GM23338 (cell line): ENCODE measurements at regions not wholly inside any gene's neighbourhood (a gene's known extent, or its start where the extent isn't known, plus 50 kb on each side); places are given as distances from the start of the nearest gene placed in this dataset.

Experiments
- ATAC-seq: fragments of 200-7000 bp; cut with Tn5 transposase; 3 replicates; pipeline ENCODE4 v1.9.1; 2020
- DNase-seq: peaks from one replicate; pipeline ENCODE4 v3.0.0-alpha.2; 2015; ENCODE audit warnings: low spot score
- H2AFZ ChIP-seq: fragments of 200-600 bp; sonication (generic); 2 replicates; pipeline ENCODE4 v1.8.0; 2016; ENCODE audit warnings: antibody characterized with exemption, mild to moderate bottlenecking, moderate library complexity
- H3F3A ChIP-seq: fragments of 200-600 bp; sonication (generic); replicated peaks from 2 replicates; pipeline ENCODE4 v1.8.0; 2017; ENCODE audit warnings: antibody characterized with exemption, mixed run types, low read depth
- H3K27ac ChIP-seq: fragments of 200-600 bp; sonication (generic); 2 replicates; pipeline ENCODE4 v1.6.1; 2016; ENCODE audit warnings: low read depth
- H3K27me3 ChIP-seq: fragments of 200-600 bp; sonication (generic); 2 replicates; pipeline ENCODE4 v1.8.0; 2016; ENCODE audit warnings: mild to moderate bottlenecking, mixed run types, moderate library complexity; ENCODE audit not compliant: insufficient read depth
- H3K36me3 ChIP-seq: fragments of 200-600 bp; sonication (generic); 2 replicates; pipeline ENCODE4 v1.8.0; 2016; ENCODE audit warnings: mild to moderate bottlenecking; ENCODE audit not compliant: insufficient read depth
- H3K4me1 ChIP-seq: fragments of 200-600 bp; sonication (generic); 2 replicates; pipeline ENCODE4 v1.8.0; 2016; ENCODE audit warnings: mild to moderate bottlenecking, moderate library complexity; ENCODE audit not compliant: insufficient read depth
- H3K4me2 ChIP-seq: fragments of 200-600 bp; sonication (generic); 2 replicates; pipeline ENCODE4 v1.7.1; 2017; ENCODE audit warnings: mixed run types
- H3K4me3 ChIP-seq: fragments of 200-600 bp; sonication (generic); 2 replicates; pipeline ENCODE4 v1.6.1; 2016; ENCODE audit warnings: mixed run types
- H3K79me2 ChIP-seq: fragments of 200-600 bp; sonication (generic); replicated peaks from 2 replicates; pipeline ENCODE4 v1.8.0; 2017; ENCODE audit warnings: mild to moderate bottlenecking; ENCODE audit not compliant: insufficient read depth
- H3K9me2 ChIP-seq: fragments of 200-600 bp; sonication (generic); 2 replicates; pipeline ENCODE4 v1.8.0; 2017; ENCODE audit not compliant: insufficient read depth
- H4K20me1 ChIP-seq: fragments of 200-600 bp; sonication (generic); replicated peaks from 2 replicates; pipeline ENCODE4 v1.8.0; 2017; ENCODE audit warnings: mild to moderate bottlenecking; ENCODE audit not compliant: insufficient read depth
- H3K27ac Mint-ChIP-seq: 2 replicates; pipeline ENCODE4 v1.8.0; 2020; ENCODE audit warnings: inconsistent platforms, mild to moderate bottlenecking, moderate library complexity, mixed read lengths
- H3K27me3 Mint-ChIP-seq: 3 replicates; pipeline ENCODE4 v1.8.0; 2022; ENCODE audit warnings: low read depth, mild to moderate bottlenecking, moderate library complexity, mixed read lengths, inconsistent platforms; ENCODE audit not compliant: insufficient read depth, poor library complexity
- H3K36me3 Mint-ChIP-seq: 3 replicates; pipeline ENCODE4 v1.8.0; 2021; ENCODE audit warnings: low read depth, mild to moderate bottlenecking, inconsistent platforms, moderate library complexity, mixed read lengths
- H3K4me1 Mint-ChIP-seq: 3 replicates; pipeline ENCODE4 v1.8.0; 2020; ENCODE audit warnings: mild to moderate bottlenecking, inconsistent platforms, mixed read lengths
- H3K4me3 Mint-ChIP-seq: 3 replicates; pipeline ENCODE4 v1.8.0; 2021; ENCODE audit warnings: moderate library complexity, mild to moderate bottlenecking, inconsistent platforms, mixed read lengths
- H3K9me3 Mint-ChIP-seq: 3 replicates; pipeline ENCODE4 v1.8.0; 2020; ENCODE audit warnings: moderate library complexity, mild to moderate bottlenecking, inconsistent platforms, mixed read lengths
- JUNB ChIP-seq: IDR thresholded peaks from one replicate; pipeline ENCODE4 v1.6.1; 2016; ENCODE audit warnings: antibody characterized with exemption; ENCODE audit not compliant: unreplicated experiment
- NANOG ChIP-seq: IDR thresholded peaks from 2 replicates; pipeline ENCODE4 v1.6.1; 2016; ENCODE audit warnings: antibody characterized with exemption, borderline replicate concordance
- POLR2AphosphoS5 ChIP-seq: IDR thresholded peaks from 2 replicates; pipeline ENCODE4 v1.6.1; 2016; ENCODE audit warnings: antibody characterized with exemption, low read depth
- ZNF331 ChIP-seq: fragments of 250-450 bp; sonication (Bioruptor Pico); IDR thresholded peaks from 2 replicates; pipeline ENCODE4 v1.5.0; 2020; ENCODE audit warnings: low read depth, mild to moderate bottlenecking, moderate library complexity
- TF ChIP-seq, protein P1 (sequence below), 2 experiments: fragments of 200-600 bp in 1 of 2; sonication (generic) in 1 of 2; conservative IDR thresholded peaks; 2 replicates each; pipeline versions ENCODE4 v1.5.1 to v1.6.1; 2016 to 2017; ENCODE audit warnings: antibody characterized with exemption in 2 of 2, low read depth in 2 of 2, mild to moderate bottlenecking in 2 of 2, moderate library complexity in 1 of 2
- TF ChIP-seq, protein P2 (sequence below): fragments of 250-450 bp; sonication (Bioruptor Pico); IDR thresholded peaks from 2 replicates; pipeline ENCODE4 v1.5.0; 2020; ENCODE audit warnings: mild to moderate bottlenecking, moderate library complexity
- TF ChIP-seq, protein P3 (sequence below): IDR thresholded peaks from 2 replicates; pipeline ENCODE4 v1.6.1; 2016; ENCODE audit warnings: antibody characterized with exemption
- TF ChIP-seq, protein P4 (sequence below): IDR thresholded peaks from one replicate; pipeline ENCODE4 v1.6.1; 2018; ENCODE audit warnings: antibody characterized with exemption; ENCODE audit not compliant: unreplicated experiment

DNA sequence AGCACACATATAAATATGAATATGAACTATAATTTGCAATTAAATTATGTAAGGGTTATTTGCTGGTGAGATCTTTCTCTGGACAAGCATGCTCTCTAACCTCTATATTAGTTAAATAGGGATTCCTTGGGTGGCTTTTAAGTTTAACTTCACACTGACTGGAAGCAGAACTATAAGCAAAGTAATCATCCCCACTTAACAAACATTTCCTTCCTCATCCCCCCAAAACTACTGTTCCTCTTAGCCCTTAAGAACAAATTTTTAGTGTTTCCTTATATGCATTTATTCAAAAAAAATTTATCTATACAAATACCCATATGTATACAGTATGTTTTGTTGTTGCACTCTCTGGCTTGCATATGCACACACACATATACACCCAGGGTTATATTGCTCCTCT is 512.1 kb upstream of the MEF2C start:
- Histone ChIP-seq H3K36me3 (no peaks in the 10 kb centered on the region), H3K4me2 (no peak overlapping the region)

DNA sequence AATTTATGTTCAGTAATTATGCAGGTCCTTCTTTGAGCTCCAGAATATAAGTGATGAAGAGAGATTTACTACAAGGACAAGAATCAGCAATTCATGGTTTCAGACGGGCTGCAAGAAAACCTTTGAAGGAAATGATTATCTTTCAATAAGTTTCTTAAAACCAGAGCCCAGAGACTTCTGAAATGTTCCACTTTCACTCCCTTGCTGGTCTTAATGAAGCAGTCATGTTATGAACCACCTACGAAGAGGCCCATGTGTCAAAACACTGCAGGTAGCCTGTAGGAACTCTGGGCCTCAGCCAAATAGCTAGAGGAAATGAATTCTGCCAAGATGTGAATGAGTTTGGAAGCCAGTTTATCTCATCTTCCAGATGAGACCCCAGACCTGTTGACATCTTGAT is 505.9 kb upstream of the MEF2C start:
- Histone ChIP-seq H3K4me3 (no peak overlapping the region), H3K4me1 (no peaks in the 10 kb centered on the region), H3K4me2 (no peak overlapping the region), H3K9me2 (no peaks in the 10 kb centered on the region), H3K36me3 (no peaks in the 10 kb centered on the region), H3K79me2 (no peaks in the 10 kb centered on the region), H2AFZ (no peak overlapping the region), H3K27ac (no peak overlapping the region), H4K20me1 (no peaks in the 10 kb centered on the region), H3F3A (no peaks in the 10 kb centered on the region), H3K27me3 (no peaks in the 10 kb centered on the region)
- no peak overlapping the region for H3K4me3 Mint-ChIP-seq
- H3K9me3 Mint-ChIP-seq = no peaks in the 10 kb centered on the region
- H3K27me3 Mint-ChIP-seq = no peaks in the 10 kb centered on the region
- no peaks in the 10 kb centered on the region for H3K36me3 Mint-ChIP-seq
- H3K4me1 Mint-ChIP-seq = peaks cover 2% of the 10 kb centered on the region; the same call in 2 of the 3 replicates
- no peak for DNase-seq
- H3K27ac Mint-ChIP-seq = no peak overlapping the region
- no peak for ATAC-seq
- TF ChIP-seq JUNB = no peak
- TF ChIP-seq, protein P1, sequence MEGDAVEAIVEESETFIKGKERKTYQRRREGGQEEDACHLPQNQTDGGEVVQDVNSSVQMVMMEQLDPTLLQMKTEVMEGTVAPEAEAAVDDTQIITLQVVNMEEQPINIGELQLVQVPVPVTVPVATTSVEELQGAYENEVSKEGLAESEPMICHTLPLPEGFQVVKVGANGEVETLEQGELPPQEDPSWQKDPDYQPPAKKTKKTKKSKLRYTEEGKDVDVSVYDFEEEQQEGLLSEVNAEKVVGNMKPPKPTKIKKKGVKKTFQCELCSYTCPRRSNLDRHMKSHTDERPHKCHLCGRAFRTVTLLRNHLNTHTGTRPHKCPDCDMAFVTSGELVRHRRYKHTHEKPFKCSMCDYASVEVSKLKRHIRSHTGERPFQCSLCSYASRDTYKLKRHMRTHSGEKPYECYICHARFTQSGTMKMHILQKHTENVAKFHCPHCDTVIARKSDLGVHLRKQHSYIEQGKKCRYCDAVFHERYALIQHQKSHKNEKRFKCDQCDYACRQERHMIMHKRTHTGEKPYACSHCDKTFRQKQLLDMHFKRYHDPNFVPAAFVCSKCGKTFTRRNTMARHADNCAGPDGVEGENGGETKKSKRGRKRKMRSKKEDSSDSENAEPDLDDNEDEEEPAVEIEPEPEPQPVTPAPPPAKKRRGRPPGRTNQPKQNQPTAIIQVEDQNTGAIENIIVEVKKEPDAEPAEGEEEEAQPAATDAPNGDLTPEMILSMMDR (conservative IDR thresholded peaks at IDR 0.05; ENCODE audit: low read depth in 2 of 2) = no peak
- no peak for TF ChIP-seq NANOG
- no peak for TF ChIP-seq POLR2AphosphoS5
- TF ChIP-seq, protein P2, sequence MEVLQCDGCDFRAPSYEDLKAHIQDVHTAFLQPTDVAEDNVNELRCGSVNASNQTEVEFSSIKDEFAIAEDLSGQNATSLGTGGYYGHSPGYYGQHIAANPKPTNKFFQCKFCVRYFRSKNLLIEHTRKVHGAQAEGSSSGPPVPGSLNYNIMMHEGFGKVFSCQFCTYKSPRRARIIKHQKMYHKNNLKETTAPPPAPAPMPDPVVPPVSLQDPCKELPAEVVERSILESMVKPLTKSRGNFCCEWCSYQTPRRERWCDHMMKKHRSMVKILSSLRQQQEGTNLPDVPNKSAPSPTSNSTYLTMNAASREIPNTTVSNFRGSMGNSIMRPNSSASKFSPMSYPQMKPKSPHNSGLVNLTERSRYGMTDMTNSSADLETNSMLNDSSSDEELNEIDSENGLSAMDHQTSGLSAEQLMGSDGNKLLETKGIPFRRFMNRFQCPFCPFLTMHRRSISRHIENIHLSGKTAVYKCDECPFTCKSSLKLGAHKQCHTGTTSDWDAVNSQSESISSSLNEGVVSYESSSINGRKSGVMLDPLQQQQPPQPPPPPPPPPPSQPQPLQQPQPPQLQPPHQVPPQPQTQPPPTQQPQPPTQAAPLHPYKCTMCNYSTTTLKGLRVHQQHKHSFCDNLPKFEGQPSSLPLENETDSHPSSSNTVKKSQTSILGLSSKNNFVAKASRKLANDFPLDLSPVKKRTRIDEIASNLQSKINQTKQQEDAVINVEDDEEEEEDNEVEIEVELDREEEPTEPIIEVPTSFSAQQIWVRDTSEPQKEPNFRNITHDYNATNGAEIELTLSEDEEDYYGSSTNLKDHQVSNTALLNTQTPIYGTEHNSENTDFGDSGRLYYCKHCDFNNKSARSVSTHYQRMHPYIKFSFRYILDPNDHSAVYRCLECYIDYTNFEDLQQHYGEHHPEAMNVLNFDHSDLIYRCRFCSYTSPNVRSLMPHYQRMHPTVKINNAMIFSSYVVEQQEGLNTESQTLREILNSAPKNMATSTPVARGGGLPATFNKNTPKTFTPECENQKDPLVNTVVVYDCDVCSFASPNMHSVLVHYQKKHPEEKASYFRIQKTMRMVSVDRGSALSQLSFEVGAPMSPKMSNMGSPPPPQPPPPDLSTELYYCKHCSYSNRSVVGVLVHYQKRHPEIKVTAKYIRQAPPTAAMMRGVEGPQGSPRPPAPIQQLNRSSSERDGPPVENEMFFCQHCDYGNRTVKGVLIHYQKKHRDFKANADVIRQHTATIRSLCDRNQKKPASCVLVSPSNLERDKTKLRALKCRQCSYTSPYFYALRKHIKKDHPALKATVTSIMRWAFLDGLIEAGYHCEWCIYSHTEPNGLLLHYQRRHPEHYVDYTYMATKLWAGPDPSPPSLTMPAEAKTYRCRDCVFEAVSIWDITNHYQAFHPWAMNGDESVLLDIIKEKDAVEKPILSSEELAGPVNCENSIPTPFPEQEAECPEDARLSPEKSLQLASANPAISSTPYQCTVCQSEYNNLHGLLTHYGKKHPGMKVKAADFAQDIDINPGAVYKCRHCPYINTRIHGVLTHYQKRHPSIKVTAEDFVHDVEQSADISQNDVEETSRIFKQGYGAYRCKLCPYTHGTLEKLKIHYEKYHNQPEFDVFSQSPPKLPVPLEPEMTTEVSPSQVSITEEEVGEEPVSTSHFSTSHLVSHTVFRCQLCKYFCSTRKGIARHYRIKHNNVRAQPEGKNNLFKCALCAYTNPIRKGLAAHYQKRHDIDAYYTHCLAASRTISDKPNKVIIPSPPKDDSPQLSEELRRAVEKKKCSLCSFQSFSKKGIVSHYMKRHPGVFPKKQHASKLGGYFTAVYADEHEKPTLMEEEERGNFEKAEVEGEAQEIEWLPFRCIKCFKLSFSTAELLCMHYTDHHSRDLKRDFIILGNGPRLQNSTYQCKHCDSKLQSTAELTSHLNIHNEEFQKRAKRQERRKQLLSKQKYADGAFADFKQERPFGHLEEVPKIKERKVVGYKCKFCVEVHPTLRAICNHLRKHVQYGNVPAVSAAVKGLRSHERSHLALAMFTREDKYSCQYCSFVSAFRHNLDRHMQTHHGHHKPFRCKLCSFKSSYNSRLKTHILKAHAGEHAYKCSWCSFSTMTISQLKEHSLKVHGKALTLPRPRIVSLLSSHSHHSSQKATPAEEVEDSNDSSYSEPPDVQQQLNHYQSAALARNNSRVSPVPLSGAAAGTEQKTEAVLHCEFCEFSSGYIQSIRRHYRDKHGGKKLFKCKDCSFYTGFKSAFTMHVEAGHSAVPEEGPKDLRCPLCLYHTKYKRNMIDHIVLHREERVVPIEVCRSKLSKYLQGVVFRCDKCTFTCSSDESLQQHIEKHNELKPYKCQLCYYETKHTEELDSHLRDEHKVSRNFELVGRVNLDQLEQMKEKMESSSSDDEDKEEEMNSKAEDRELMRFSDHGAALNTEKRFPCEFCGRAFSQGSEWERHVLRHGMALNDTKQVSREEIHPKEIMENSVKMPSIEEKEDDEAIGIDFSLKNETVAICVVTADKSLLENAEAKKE (CRISPR knock-in tag) = no peak
- TF ChIP-seq ZNF331 (CRISPR knock-in tag) = no peak
- TF ChIP-seq, protein P3, sequence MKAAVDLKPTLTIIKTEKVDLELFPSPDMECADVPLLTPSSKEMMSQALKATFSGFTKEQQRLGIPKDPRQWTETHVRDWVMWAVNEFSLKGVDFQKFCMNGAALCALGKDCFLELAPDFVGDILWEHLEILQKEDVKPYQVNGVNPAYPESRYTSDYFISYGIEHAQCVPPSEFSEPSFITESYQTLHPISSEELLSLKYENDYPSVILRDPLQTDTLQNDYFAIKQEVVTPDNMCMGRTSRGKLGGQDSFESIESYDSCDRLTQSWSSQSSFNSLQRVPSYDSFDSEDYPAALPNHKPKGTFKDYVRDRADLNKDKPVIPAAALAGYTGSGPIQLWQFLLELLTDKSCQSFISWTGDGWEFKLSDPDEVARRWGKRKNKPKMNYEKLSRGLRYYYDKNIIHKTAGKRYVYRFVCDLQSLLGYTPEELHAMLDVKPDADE = no peak

More for the DNA sequence above, 512.1 kb upstream of the MEF2C start:
- Histone ChIP-seq H3K79me2 (no peaks in the 10 kb centered on the region), H3K9me2 (no peaks in the 10 kb centered on the region), H3K27me3 (no peaks in the 10 kb centered on the region), H3K4me1 (no peaks in the 10 kb centered on the region), H2AFZ (no peak overlapping the region), H3F3A (no peaks in the 10 kb centered on the region), H3K27ac (no peak overlapping the region), H3K4me3 (no peak overlapping the region), H4K20me1 (no peaks in the 10 kb centered on the region)
- peaks cover 4% of the 10 kb centered on the region; the same call in 2 of the 3 replicates for H3K4me1 Mint-ChIP-seq
- no peak for DNase-seq
- H3K27ac Mint-ChIP-seq = no peak overlapping the region
- no peak for ATAC-seq
- no peaks in the 10 kb centered on the region for H3K27me3 Mint-ChIP-seq
- no peaks in the 10 kb centered on the region for H3K9me3 Mint-ChIP-seq
- no peaks in the 10 kb centered on the region for H3K36me3 Mint-ChIP-seq
- no peak overlapping the region for H3K4me3 Mint-ChIP-seq
- TF ChIP-seq, protein P4, sequence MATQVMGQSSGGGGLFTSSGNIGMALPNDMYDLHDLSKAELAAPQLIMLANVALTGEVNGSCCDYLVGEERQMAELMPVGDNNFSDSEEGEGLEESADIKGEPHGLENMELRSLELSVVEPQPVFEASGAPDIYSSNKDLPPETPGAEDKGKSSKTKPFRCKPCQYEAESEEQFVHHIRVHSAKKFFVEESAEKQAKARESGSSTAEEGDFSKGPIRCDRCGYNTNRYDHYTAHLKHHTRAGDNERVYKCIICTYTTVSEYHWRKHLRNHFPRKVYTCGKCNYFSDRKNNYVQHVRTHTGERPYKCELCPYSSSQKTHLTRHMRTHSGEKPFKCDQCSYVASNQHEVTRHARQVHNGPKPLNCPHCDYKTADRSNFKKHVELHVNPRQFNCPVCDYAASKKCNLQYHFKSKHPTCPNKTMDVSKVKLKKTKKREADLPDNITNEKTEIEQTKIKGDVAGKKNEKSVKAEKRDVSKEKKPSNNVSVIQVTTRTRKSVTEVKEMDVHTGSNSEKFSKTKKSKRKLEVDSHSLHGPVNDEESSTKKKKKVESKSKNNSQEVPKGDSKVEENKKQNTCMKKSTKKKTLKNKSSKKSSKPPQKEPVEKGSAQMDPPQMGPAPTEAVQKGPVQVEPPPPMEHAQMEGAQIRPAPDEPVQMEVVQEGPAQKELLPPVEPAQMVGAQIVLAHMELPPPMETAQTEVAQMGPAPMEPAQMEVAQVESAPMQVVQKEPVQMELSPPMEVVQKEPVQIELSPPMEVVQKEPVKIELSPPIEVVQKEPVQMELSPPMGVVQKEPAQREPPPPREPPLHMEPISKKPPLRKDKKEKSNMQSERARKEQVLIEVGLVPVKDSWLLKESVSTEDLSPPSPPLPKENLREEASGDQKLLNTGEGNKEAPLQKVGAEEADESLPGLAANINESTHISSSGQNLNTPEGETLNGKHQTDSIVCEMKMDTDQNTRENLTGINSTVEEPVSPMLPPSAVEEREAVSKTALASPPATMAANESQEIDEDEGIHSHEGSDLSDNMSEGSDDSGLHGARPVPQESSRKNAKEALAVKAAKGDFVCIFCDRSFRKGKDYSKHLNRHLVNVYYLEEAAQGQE = no peak
